Common myeloid progenitor, CD34-positive (primary cell): ENCODE measurements at regions not wholly inside any gene's neighbourhood (a gene's known extent, or its start where the extent isn't known, plus 50 kb on each side); places are given as distances from the start of the nearest gene placed in this dataset.
A peak's percentile ranks its signal among the peaks of the same experiment; 100 is the strongest.

Source experiments
- CTCF ChIA-PET: fragments of 350-600 bp; sonication (Branson Sonifier 250); formaldehyde crosslinking; loops from one replicate; lab custom pipeline; 2021; ENCODE audit warnings: antibody characterized with exemption; lab: Charles Lee
- POLR2A ChIA-PET: fragments of 350-600 bp; sonication (Branson Sonifier 250); formaldehyde crosslinking; loops from one replicate; lab custom pipeline; 2021; ENCODE audit warnings: antibody characterized with exemption; lab: Charles Lee
- DNase-seq, 3 donors: peaks; one replicate each; pipeline versions ENCODE4 v3.0.0 to v3.0.0-alpha.2; 2013
- H3K27ac ChIP-seq, 2 experiments: 1 replicate in 1 of 2; 2 replicates in 1 of 2; pipeline ENCODE4 v1.7.0; 2013; ENCODE audit warnings: inconsistent platforms in 2 of 2, low read length in 2 of 2, mild to moderate bottlenecking in 2 of 2, low read depth in 1 of 2, moderate library complexity in 1 of 2; ENCODE audit not compliant: severe bottlenecking in 2 of 2, insufficient read depth in 1 of 2, poor library complexity in 1 of 2
- H3K27me3 ChIP-seq, 5 experiments: replicated peaks in 2 of 5; 1 replicate in 3 of 5; 2 replicates in 2 of 5; pipeline versions ENCODE4 v1.6.1 to v1.7.0; 2013; ENCODE audit warnings: low read length in 4 of 5, mild to moderate bottlenecking in 2 of 5, moderate library complexity in 2 of 5, inconsistent platforms in 1 of 5; ENCODE audit not compliant: insufficient read depth in 5 of 5, control insufficient read depth in 4 of 5
- H3K36me3 ChIP-seq, 4 experiments: 1 replicate in 2 of 4; 2 replicates in 2 of 4; pipeline versions ENCODE4 v1.6.1 to v1.7.0; 2013; ENCODE audit warnings: low read length in 3 of 4, control low read depth in 1 of 4, mild to moderate bottlenecking in 1 of 4; ENCODE audit not compliant: control insufficient read depth in 4 of 4, insufficient read depth in 4 of 4
- H3K4me1 ChIP-seq, 4 experiments: 1 replicate in 3 of 4; 2 replicates in 1 of 4; pipeline versions ENCODE4 v1.6.1 to v1.7.1; 2013; ENCODE audit warnings: low read length in 3 of 4, mild to moderate bottlenecking in 3 of 4, control low read depth in 1 of 4, inconsistent platforms in 1 of 4, moderate library complexity in 1 of 4; ENCODE audit not compliant: control insufficient read depth in 4 of 4, insufficient read depth in 4 of 4; ENCODE audit errors: control extremely low read depth in 1 of 4
- H3K4me3 ChIP-seq, 7 experiments: 1 replicate in 4 of 7; 2 replicates in 3 of 7; pipeline versions ENCODE4 v1.5.1 to v1.7.0; 2013; ENCODE audit warnings: mild to moderate bottlenecking in 7 of 7, low read length in 6 of 7, moderate library complexity in 6 of 7, inconsistent platforms in 2 of 7, low read depth in 2 of 7, control low read depth in 1 of 7; ENCODE audit not compliant: insufficient read depth in 4 of 7, control insufficient read depth in 1 of 7; ENCODE audit errors: extremely low read depth in 1 of 7
- H3K9me3 ChIP-seq, 5 experiments: 1 replicate in 4 of 5; 2 replicates in 1 of 5; pipeline versions ENCODE4 v1.6.1 to v1.7.1; 2013; ENCODE audit warnings: low read length in 4 of 5, mild to moderate bottlenecking in 2 of 5, inconsistent platforms in 1 of 5, low read depth in 1 of 5, moderate library complexity in 1 of 5; ENCODE audit not compliant: control insufficient read depth in 4 of 5, insufficient read depth in 2 of 5; ENCODE audit errors: control extremely low read depth in 1 of 5
- WGBS: methylation state at CpG from one replicate; pipeline ENCODE4 v1.1.5; 2013; ENCODE audit not compliant: insufficient coverage; 5-methylcytosine and 5-hydroxymethylcytosine counted together

- no peak for DNase-seq
- POLR2A ChIA-PET, result no interaction called here
- no peak overlapping the region for H3K27ac ChIP-seq
- CTCF ChIA-PET, result no interaction called here
- H3K27me3 ChIP-seq, result no peaks in the 10 kb centered on the region
- 91% methylated on average over 8 of the region's 10 CpGs for WGBS
- H3K4me3 ChIP-seq, result no peak overlapping the region
- no peaks in the 10 kb centered on the region for H3K4me1 ChIP-seq
- no peaks in the 10 kb centered on the region for H3K36me3 ChIP-seq
- peaks cover 3 to 14% (median 6%) of the 10 kb centered on the region in 5 experiments for H3K9me3 ChIP-seq
These were observed 307.7 kb downstream of the ARRDC4 start for GRCh38 chr15:98268163-98268562.

- DNase-seq, result no peak
- ChIA-PET CTCF (no interaction called here), POLR2A (no interaction called here)
- WGBS, result 100% methylated on average over 1 of the region's 4 CpGs
- Histone ChIP-seq H3K27ac (no peak overlapping the region), H3K4me1 (no peaks in the 10 kb centered on the region), H3K36me3 (no peaks in the 10 kb centered on the region), H3K4me3 (no peak overlapping the region), H3K27me3 (peaks cover 0 to 3% (median 0%) of the 10 kb centered on the region in 5 experiments), H3K9me3 (peaks cover 1 to 9% (median 4%) of the 10 kb centered on the region in 5 experiments)
These were observed 312.1 kb downstream of the ARRDC4 start for GRCh38 chr15:98272625-98273024.

GRCh38 chr15:98276018-98276417 lies 315.5 kb downstream of the ARRDC4 start:
- no peaks in the 10 kb centered on the region for H3K36me3 ChIP-seq
- peaks cover 0 to 3% (median 2%) of the 10 kb centered on the region in 5 experiments for H3K27me3 ChIP-seq
- no peaks in the 10 kb centered on the region for H3K4me1 ChIP-seq
- peaks cover 0 to 1% (median 0%) of the 10 kb centered on the region in 5 experiments for H3K9me3 ChIP-seq
- no peak overlapping the region for H3K4me3 ChIP-seq
- POLR2A ChIA-PET, result no interaction called here
- CTCF ChIA-PET, result interaction anchor here (1.1 kb wide), 1 partner anchor 16 kb away, joined by 3 read pairs; no protein-coding TSS in a partner anchor
- WGBS, result 96% methylated on average over 3 of the region's 3 CpGs
- H3K27ac ChIP-seq, result no peak overlapping the region
- DNase-seq, result no peak

GRCh38 chr15:98277602-98278001 lies 317.1 kb downstream of the ARRDC4 start:
- no peak for DNase-seq
- no peaks in the 10 kb centered on the region for H3K36me3 ChIP-seq
- WGBS, result 86% methylated on average over 5 of the region's 6 CpGs
- peaks cover 0 to under 1% (median 0%) of the 10 kb centered on the region in 4 experiments for H3K4me1 ChIP-seq
- no peak overlapping the region for H3K4me3 ChIP-seq
- ChIA-PET POLR2A (no interaction called here), CTCF (interaction anchor here (0.6 kb wide), 1 partner anchor 138 kb away, joined by 3 read pairs; no protein-coding TSS in a partner anchor)
- no peak overlapping the region for H3K27ac ChIP-seq
- H3K9me3 ChIP-seq, result peaks cover 0 to 1% (median 0%) of the 10 kb centered on the region in 5 experiments
- H3K27me3 ChIP-seq, result peaks cover 0 to 5% (median 2%) of the 10 kb centered on the region in 5 experiments

- H3K9me3 ChIP-seq, result peaks cover 0 to 1% (median 0%) of the 10 kb centered on the region in 5 experiments
- ChIA-PET CTCF (interaction anchor here (0.6 kb wide), 1 partner anchor 359 kb away, joined by 3 read pairs; no protein-coding TSS in a partner anchor), POLR2A (no interaction called here)
- H3K4me3 ChIP-seq, result no peak overlapping the region
- DNase-seq, result no peak
- H3K27me3 ChIP-seq, result peaks cover 0 to 5% (median 0%) of the 10 kb centered on the region in 5 experiments
- no peaks in the 10 kb centered on the region for H3K36me3 ChIP-seq
- H3K27ac ChIP-seq, result no peak overlapping the region
- WGBS, result 83% methylated on average over 11 of the region's 15 CpGs
- H3K4me1 ChIP-seq, result peaks cover 0 to 13% (median 0%) of the 10 kb centered on the region in 4 experiments
These were observed 319.9 kb downstream of the ARRDC4 start for GRCh38 chr15:98280284-98280975.

- H3K27ac ChIP-seq, result no peak overlapping the region
- DNase-seq, result no peak
- peaks cover 0 to 1% (median 0%) of the 10 kb centered on the region in 5 experiments for H3K9me3 ChIP-seq
- H3K36me3 ChIP-seq, result no peaks in the 10 kb centered on the region
- peaks cover 0 to 13% (median 0%) of the 10 kb centered on the region in 4 experiments for H3K4me1 ChIP-seq
- H3K27me3 ChIP-seq, result peaks cover 0 to 6% (median 3%) of the 10 kb centered on the region in 5 experiments
- ChIA-PET POLR2A (no interaction called here), CTCF (no interaction called here)
- no peak overlapping the region for H3K4me3 ChIP-seq
- WGBS, result 53% methylated on average over 3 of the region's 3 CpGs
These were observed 320.6 kb downstream of the ARRDC4 start for GRCh38 chr15:98281130-98281529.

- 4% methylated on average over 4 of the region's 5 CpGs for WGBS
- DNase-seq, result peak; percentile 29 to 67 (median 44)
- ChIA-PET CTCF (no interaction called here), POLR2A (no interaction called here)
- Histone ChIP-seq H3K27me3 (peaks cover 0 to 13% (median 7%) of the 10 kb centered on the region in 5 experiments), H3K9me3 (no peaks in the 10 kb centered on the region), H3K27ac (no peak overlapping the region), H3K36me3 (no peaks in the 10 kb centered on the region), H3K4me1 (peaks cover 0 to 13% (median 0%) of the 10 kb centered on the region in 4 experiments), H3K4me3 (no peak overlapping the region)
These were observed 322.3 kb downstream of the ARRDC4 start for GRCh38 chr15:98282656-98283332.
